Stimulated activated CD4-positive, alpha-beta T cell treated with anti-CD3 and anti-CD28 coated beads, Interleukin-1b, Interleukin-23, amount 100 ng/mL, for 24 hours (primary cell): ENCODE measurements at regions not wholly inside any gene's neighbourhood (a gene's known extent, or its start where the extent isn't known, plus 50 kb on each side); places are given as distances from the start of the nearest gene placed in this dataset.

Source experiments
- DNase-seq, 4 experiments: peaks; one replicate each; pipeline ENCODE4 v3.0.0-alpha.2; 2020; ENCODE audit warnings: low read depth in 4 of 4, low spot score in 1 of 4

DNA sequence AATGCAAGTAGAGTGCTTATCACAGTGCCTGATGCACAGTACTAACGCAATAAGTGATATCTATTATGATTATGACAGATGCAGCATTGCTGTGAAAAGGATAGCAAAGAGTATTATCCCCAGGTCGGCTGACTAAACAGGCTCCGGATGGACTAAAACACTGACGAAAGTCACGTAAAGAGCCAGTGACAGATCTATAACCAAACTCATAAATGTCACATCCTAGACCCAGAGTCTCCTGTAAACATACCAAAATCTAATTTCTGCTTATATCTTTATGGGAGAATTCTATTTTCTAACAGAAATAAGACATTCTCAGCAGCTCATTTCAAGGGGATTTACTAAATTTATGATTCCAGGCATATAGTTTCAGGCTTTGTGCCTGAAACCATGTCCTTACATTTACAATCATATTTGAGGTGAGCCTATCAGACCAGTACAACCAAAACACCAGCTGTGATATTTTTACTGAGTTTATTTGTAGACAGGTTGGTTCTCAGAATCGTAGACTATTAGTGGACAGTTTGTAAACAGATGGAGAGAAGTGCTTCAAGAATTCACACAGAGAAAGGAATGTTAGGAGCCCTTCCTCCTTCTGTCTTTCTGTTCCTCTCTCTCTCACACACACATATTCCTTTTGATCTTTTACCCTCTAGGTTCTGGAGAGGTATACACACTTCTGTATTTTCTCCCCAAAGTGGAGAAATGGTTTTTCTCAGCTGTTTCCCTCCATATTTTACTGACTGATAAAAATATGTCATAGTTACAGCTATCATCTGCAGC lies 52.4 kb upstream of the WDR26 start:
- DNase-seq: no peak

DNA sequence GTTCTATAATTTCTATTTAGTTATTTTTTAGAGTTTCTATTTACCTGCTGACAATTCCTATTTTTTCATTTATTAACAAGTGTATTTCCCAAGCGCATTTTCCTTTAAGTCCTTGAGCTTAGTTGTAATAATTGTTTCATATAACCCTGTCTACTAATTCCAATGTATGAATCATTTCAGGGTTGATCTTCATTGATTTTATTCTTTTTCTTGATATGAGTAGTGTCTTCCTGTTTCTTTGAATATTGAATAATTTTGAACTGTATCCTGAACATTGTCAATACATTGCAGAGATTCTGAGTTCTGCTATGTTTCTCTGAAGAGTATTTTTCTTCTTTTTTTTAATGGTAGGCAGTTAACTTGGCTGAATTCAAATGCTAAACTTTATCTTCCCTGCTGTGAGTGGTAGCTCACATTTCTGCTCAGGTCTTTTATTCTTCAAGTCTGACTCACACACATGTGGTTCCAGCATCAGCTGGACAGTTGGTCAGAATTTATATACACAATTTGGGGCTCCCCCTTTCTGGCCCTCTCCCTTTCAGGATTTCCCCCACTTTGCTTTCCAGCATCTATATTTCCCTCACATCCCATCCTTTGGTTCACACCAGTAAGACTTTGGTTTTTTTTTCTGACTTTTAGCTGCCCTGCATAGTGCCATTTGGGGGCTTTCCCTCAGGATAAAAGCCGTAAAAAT lies 54.4 kb upstream of the WDR26 start:
- DNase-seq: no peak

DNA sequence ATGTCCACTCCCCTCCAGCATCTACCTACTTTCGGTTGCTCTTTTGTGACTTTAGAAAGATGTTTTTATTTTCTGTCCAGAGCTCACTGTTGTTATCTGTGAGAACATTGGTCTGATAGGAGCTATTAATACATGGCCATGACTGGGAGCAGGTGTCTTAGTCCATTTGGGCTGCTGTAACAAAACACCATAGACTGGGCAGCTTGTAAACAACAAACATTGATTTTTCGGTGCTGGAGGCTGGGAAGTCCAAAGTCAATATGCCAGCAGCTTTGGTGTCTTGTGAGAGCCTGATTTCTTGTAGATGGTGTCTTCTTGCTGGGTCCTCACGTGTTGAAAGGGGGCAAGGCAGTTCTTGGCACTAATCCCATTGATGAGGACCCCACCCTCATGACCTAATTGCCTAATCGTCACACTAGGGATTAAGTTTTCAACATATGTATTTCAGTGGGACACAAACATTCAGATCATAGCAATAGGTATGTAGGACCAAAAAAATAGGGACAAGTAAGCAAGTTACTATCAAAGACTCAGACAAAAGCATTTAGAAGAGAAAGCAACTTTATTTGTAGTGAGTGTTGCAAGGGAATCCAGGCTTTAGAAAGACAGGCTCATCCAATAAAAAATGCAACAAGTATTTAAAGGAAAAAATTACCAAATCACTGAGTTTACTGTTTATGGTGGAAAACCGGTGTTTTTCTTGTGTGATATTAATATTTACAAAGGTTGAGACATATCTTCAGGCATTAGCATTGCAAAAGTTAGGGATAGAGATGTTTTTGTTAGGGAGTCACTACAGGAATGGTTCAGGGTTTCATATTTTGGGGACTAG lies 55.2 kb upstream of the WDR26 start:
- no peak for DNase-seq

DNA sequence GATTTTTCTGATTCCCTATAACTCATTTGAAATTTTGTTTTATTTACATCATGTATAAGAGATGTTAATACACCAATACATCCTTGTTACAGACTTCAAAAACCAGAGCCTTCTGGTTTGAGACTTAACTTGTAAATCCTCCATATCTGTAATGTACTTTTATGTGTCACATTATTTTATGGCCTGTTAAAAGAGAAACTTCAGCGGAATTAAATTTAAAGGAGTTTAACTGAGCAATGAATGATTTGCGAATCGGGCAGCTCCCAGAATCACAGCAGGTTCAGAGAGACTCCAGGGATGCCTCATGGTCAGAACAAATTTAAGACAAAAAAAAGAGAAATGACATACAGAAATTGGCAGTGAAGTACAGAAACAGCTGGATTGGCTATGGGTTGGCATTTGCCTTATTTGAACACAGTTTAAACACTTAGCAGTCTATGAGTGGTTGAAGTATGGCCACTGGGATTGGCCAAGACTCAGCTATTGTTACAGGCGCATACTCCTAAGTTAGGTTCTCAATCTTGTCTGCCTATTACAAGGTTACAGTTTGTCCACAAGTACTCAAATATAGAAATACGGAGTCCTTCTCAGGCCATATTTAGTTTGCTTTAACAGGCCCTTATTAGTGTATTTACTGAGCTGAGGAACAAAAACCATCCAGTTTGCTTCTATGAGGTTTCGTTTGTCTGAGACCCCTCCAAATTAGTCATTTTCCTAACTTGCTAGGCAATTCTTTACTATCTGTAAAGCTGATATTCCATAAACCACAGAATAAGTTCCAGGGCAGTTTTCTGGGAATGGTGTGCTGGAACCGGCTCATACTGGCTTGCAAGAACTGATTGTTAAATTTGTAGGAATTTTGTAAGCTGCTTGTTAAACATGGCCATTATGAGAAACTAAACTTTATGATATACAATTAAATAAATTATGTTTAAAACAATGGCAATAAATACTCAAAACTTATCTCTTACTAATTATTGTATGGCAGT lies 56.2 kb upstream of the WDR26 start:
- no peak for DNase-seq

DNA sequence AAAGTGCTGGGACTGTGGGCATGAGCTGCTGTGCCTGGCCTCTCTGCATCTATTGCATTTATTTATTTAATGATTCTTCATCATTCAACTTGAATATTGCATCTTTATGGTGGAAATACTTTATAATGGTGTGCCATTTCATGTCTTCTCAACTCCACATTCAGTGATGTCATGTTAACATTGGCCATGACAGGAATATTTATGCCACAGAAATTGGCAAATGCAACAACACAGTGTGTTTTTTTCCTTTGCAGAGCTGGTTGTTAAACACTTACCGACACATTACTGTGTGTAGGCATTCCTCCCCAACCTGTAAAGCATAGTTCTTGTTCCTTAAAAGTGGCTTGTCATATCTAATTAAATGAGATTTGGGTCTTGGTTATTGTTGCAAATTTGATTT lies 57.4 kb upstream of the WDR26 start:
- no peak for DNase-seq

DNA sequence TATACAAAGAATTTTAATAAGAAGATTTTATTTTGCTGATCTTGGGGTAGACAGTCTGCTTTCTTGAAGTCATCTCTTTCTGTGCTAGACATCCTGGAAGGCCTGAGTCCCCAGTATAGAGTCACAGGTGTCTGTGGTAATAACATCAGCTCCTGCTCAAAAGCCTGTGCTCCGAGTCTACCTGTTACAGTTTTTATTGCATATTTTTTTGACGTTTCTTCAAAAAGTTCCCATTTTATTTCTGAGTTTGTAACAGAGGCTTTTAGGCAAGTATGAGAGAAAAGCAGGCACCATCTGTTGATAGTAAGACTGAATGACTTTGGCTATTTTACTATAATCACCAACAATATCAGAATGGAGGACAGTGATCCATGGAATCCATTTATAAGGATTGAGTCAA lies 58.0 kb upstream of the WDR26 start:
- DNase-seq: no peak

DNA sequence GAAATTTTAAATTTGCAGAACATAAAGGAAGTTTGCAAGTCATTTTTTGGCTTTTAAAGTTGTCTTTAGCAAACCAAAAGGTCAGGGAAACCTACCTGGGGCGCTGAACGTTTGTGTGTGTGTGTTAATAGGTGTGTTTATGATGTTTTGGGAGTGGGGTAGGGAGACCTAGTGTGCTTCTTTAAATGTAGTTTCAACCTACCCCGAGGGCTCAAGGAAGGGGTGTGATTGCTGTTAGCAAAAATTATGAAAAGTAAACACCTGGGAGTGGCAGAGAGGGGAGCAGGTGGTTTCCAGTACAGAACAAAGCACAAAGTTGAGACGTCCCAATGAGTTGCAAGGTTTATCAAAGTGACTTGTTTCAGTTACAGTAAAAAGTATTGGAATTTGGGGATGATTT lies 58.7 kb upstream of the WDR26 start:
- no peak for DNase-seq

DNA sequence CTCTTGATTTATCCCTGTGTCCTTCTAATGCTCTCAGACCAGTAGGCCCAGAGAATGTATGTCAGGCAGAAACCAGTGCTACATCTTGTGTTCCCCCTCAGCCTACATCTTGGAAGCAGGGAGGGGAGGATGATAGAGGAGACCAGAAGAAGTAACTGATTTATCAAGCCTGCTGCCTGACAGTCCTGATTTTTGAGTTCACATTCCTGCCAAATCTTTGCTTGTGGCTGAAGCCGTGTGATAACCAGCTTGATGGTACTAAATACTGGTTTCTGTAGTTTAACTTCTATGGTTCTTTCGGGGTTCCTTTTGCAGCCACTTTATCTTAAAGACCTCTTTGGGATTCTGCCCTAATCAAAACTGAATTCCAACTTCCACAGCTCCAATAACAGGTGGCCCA lies 59.7 kb upstream of the WDR26 start:
- DNase-seq: no peak

DNA sequence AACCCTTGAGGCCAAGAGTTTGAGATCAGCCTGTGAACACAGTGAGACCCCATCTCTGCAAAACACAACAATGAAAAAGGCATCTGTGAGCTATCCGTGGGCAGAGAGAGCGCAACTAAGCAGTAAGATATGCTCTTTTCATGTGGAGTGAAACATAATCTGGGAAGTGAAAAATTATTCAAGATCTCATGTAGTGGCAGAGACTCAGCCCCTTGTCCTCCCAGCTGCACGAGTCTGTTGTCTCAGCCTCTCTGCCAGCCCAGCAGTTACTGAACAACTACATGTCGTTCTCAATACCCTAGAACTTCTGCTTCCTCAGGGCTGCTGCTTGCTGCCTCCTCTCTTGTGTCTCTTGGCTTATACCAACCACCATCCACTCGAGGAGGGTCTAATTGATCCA lies 61.3 kb upstream of the WDR26 start:
- no peak for DNase-seq

DNA sequence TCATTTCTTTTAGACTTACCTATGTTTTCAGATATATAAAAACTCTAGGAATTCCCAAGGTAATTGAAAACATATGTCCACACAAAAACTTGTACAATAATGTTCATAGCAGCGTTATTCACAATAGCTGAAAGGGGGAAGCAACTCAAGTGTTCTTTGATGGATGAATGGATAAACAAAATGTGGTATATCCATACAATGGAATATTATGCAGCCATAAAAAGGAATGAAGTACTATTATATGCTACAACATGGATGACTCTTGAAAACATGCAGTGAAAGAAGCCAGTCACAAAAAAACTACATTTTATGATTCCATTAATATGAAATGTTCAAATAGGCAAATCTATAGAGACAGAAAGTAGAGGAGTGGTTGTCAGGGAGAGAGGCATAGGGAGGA lies 62.2 kb upstream of the WDR26 start:
- no peak for DNase-seq

DNA sequence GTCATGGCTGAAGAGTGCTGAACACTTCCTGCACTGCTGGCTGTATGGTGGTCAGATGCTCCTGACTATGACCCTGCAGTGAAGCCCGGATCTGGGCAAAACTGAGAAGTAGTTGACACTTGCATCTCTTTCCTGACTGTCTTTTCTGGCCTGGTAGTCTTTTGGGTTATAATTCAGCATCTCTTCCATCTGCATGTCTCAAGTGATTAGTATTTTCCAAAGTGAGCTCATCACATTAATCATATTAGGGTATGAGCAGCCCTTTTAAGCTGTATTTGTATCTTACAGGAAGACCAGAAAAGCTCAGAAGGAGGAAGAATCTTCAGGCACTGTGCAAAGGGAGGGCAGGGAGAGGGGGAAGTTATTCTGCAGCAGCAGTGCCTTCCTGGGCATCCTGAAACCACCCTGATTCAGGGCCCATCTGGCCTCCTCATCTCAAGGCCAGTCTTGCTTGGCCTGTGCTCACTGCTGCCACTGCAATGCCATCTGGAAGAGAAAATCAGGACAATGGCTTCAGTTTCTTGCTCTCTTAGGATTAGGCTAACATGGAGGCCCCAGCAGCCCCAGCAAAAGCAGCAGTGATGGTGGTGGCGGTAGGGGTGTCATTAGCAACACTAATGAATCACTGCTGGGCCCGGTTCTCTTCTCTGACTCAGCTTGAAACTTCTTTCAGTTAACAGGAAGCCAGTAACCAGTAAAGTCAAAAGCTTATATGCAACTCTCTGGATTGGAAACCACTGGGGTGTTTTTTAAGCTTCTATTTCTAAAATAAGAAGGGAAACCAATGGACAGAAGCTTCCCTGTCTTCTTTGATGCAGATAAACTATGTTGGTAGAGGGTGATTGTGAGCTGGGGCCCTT lies 63.3 kb upstream of the WDR26 start:
- DNase-seq: peak; percentile 17 to 64 (median 54)

DNA sequence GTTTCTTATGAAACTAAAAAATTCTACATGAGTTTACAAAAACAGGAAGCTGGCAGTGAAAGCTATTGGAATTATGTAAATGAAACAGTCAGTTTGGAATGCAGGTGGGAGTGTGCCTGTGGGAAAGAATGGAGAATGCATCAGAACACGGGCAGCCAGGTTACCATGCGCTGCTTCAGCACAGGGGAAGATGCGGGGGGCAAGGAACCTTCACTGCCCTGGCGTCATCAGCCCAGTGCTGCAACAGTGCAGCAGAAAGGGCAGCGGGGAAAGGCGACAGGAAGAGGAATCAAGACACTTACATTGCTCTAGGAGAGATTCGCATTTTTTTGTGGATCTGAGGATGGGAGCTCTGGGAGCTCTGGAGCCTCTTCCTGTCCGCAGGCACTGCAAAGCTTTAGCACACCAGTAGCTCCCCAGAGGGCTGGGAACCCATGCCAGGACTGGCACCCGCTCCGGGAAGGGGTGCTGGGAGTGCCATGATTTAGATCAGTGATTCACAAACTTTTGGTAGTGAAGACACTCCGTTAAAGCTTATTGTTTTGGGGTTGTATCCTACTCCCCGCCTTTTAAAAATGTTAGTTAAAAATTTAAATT lies 64.1 kb upstream of the WDR26 start:
- peak in 1 of 4 experiments; percentile 6 for DNase-seq

DNA sequence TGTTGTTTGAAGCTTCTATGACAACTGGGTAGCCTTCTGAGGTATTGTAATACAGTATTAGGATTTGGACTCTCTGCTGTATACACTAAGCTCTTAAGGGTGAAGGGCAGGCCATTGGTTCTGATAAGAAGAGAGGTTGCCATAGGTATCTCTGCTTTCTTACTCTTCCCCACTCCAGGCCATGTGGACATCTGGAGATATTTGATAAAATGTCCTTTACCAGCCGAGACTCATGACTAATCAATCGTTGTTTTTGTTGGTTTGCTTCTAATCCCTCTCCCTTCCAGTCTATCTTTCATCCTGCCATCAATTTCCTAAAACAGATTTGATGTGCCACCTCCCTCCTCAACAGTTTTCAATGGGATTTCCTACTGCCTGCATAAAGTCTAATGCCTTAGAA lies 64.6 kb upstream of the WDR26 start:
- no peak for DNase-seq

DNA sequence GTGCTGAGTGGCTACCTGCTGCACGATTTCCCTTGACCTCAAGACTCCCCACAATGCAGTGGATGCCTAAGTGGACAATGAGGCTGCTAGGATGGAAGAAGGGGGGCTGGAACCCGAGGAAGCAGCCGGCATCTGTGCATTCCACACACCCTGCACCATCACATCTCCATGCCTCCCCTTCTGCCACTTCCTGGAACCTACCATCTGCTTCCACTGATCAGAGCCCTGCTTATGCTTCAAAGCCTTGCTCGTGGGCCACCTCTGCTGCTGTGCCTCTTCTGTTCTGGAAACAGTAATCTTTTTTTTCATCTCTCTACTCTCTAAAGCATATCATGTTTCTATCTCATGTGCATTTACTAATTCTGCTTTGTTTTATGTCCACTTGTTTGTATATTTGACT lies 66.2 kb upstream of the WDR26 start:
- no peak for DNase-seq

DNA sequence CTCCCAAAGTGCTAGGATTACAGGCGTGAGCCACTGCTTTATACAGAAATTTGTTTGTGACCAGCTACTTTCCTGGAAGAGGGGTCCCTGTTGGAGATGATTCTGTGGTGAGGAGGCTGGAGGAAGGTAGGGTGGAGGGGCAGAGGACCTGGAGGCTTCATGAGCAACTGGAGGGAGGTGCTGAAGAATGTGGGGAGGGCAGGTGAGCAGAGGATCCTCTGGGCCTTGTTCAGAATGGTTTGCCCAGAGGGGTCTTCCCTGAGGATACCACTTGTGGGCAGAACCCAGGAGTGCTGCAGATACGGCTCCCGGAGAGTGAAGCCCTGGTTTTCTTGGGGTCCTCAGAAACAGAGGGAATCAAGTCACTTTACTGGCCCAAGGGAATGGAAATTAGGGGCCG lies 67.2 kb upstream of the WDR26 start:
- DNase-seq: no peak

DNA sequence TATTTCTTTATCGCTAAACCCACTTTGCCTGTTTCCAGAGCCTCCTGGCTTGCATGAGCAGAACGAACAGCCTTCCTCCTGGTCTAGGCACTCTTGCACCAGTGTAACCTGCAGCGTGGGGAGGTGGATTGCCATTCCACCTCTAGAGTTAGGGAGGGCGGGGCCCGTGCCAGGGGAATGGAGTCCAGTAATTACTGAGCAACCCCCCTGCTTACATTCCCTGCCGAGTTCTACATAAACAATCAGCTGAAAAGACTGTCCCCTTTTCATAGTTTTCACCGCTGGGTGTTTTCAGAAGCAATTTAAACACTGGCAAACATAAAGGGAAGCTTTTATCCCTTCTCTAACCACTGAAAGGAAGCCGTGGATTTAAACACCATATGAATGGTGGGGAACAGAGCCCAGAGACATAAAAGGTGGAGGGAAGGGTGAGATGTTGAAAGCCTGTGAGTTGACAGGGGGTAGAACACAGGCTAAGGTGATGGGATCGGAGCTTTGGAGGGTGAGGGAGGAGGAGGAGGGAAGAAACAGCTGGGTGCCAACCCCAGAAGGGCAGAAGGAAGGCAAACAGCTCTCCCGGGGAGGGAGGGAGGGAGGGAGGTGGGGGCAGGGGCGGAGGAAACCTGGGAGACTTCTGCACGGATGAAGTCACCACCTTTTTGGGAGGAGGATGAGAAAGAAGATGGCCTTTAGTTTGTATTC lies 68.0 kb upstream of the WDR26 start:
- DNase-seq: no peak

DNA sequence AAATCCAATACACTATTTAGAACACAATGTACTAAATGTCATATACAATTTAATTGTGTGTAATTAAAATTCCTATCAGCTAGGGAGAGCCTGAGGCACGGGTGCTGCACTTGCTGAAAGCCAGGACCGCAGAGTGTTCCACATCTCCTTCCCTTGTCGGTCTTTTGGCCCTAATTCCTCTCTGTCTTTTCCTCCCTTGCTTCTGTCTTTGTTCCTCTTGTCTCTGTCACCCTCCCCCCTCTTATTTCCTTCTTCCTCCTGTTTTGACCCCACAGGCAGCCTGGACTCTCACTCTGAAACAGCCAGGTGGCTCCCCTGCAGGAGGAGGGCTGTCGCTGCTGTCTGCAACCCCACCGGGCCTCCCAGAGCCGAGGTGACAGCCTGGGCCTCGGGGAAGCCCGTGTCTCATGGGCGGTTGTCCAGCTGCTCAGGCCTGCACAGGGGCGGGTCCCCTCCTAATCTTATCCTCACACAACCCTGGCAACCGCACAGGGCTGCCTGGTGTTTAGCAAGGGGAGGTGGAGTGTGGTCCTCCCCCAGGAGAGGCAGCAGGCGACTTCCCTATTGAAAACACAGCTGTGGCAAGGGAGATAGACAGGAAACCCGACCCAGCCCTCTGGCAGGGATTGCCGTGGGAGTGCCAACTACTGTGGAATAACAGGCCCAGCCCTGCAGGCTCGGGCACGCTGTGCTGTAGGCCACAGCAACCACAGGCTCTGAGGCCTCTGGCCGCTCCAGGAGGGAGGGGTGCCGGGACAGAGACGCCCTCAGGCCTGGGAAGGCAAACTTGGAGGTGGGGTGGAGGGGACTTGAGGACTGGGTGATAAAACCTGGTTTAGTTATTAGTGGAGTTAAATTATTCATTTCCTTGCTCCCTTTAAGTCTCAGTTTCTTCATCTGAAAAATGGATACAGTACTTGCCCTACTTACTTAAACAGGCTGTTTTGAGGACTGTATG lies 68.8 kb upstream of the WDR26 start:
- DNase-seq: no peak
